ENCODE measurements at regions not wholly inside any gene's neighbourhood (a gene's known extent, or its start where the extent isn't known, plus 50 kb on each side); places are given as distances from the start of the nearest gene placed in this dataset.
"Not testable (repeated sequence)": the region's sequence is repeated elsewhere in the genome, so short reads cannot be mapped to it uniquely, and the experiment has no call there.

GRCh38 chr6:85071845-85072244 lies 307.4 kb upstream of the TBX18 start:
- DNase-seq, result not testable (repeated sequence)

GRCh38 chr6:85069577-85069976 lies 305.2 kb upstream of the TBX18 start:
- no peak for DNase-seq

GRCh38 chr6:85068221-85068620 lies 303.8 kb upstream of the TBX18 start:
- DNase-seq, result no peak

GRCh38 chr6:85066266-85066665 lies 301.9 kb upstream of the TBX18 start:
- DNase-seq, result no peak

- no peak for DNase-seq
These were observed 301.4 kb upstream of the TBX18 start for GRCh38 chr6:85065831-85066230.

GRCh38 chr6:85063611-85064010 lies 299.2 kb upstream of the TBX18 start:
- no peak for DNase-seq

- DNase-seq, result no peak
These were observed 298.5 kb upstream of the TBX18 start for GRCh38 chr6:85062884-85063283.

GRCh38 chr6:85058806-85059205 lies 294.4 kb upstream of the TBX18 start:
- no peak for DNase-seq

- no peak for DNase-seq
These were observed 285.8 kb upstream of the TBX18 start for GRCh38 chr6:85050149-85050548.

- DNase-seq, result no peak
These were observed 284.9 kb upstream of the TBX18 start for GRCh38 chr6:85049282-85049681.

- no peak for DNase-seq
These were observed 283.4 kb upstream of the TBX18 start for GRCh38 chr6:85047818-85048217.

GRCh38 chr6:85045767-85046166 lies 281.4 kb upstream of the TBX18 start:
- not testable (repeated sequence) for DNase-seq

- DNase-seq, result no peak
These were observed 280.0 kb upstream of the TBX18 start for GRCh38 chr6:85044361-85044760.

- DNase-seq, result no peak
These were observed 277.0 kb upstream of the TBX18 start for GRCh38 chr6:85041376-85041775.

- DNase-seq, result no peak
These were observed 272.8 kb upstream of the TBX18 start for GRCh38 chr6:85037221-85037620.

GRCh38 chr6:85035766-85036165 lies 271.4 kb upstream of the TBX18 start:
- no peak for DNase-seq

GRCh38 chr6:85033547-85033946 lies 269.1 kb upstream of the TBX18 start:
- DNase-seq, result no peak

GRCh38 chr6:85026021-85026420 lies 261.6 kb upstream of the TBX18 start:
- no peak for DNase-seq

GRCh38 chr6:85023721-85024120 lies 259.3 kb upstream of the TBX18 start:
- DNase-seq, result no peak

- no peak for DNase-seq
These were observed 253.0 kb upstream of the TBX18 start for GRCh38 chr6:85017352-85017751.

GRCh38 chr6:85016726-85017125 lies 252.3 kb upstream of the TBX18 start:
- DNase-seq, result no peak

GRCh38 chr6:85015396-85015990 lies 251.1 kb upstream of the TBX18 start:
- peak; percentile 20 to 36 for DNase-seq

GRCh38 chr6:85010865-85011264 lies 246.5 kb upstream of the TBX18 start:
- no peak for DNase-seq

GRCh38 chr6:85008296-85009009 lies 244.1 kb upstream of the TBX18 start:
- no peak for DNase-seq

GRCh38 chr6:85006362-85006761 lies 242.0 kb upstream of the TBX18 start:
- DNase-seq, result no peak
